ENCODE measurements at regions not wholly inside any gene's neighbourhood (a gene's known extent, or its start where the extent isn't known, plus 50 kb on each side); places are given as distances from the start of the nearest gene placed in this dataset.

GRCh38 chr13:40043764-40044163 is 388.3 kb downstream of the COG6 start:
- TF ChIP-seq SUZ12 (IDR thresholded peaks at IDR 0.05; ENCODE audit: extremely low read depth, insufficient read depth, insufficient read length) (no peak), YY1 (IDR thresholded peaks at IDR 0.05; ENCODE audit: insufficient read depth, insufficient read length) (no peak), ZNF274 (IDR thresholded peaks at IDR 0.05; ENCODE audit: low read depth, low read length) (no peak)
